GM20000 (cell line): ENCODE measurements at regions not wholly inside any gene's neighbourhood (a gene's known extent, or its start where the extent isn't known, plus 50 kb on each side); places are given as distances from the start of the nearest gene placed in this dataset.

ENCODE experiments used
- DNase-seq: peaks from one replicate; pipeline ENCODE4 v3.0.0; 2012; ENCODE audit warnings: low spot score
- CTCF ChIP-seq: IDR thresholded peaks from 2 replicates; pipeline ENCODE4 v1.5.1; 2012; ENCODE audit warnings: mild to moderate bottlenecking, control low read depth; ENCODE audit errors: extremely low read depth, missing control alignments

- no peak for DNase-seq
- no peak for TF ChIP-seq CTCF
These were observed 323.4 kb upstream of the CAMK1G start for GRCh38 chr1:209260136-209260535.

GRCh38 chr1:209262631-209263030, 320.9 kb upstream of the CAMK1G start:
- DNase-seq, result no peak
- TF ChIP-seq CTCF, result no peak

- no peak for TF ChIP-seq CTCF
- DNase-seq, result no peak
These were observed 318.2 kb upstream of the CAMK1G start for GRCh38 chr1:209265301-209265700.

GRCh38 chr1:209266590-209267205, 316.8 kb upstream of the CAMK1G start:
- no peak for TF ChIP-seq CTCF
- no peak for DNase-seq

GRCh38 chr1:209267968-209268367, 315.5 kb upstream of the CAMK1G start:
- no peak for DNase-seq
- no peak for TF ChIP-seq CTCF

- no peak for TF ChIP-seq CTCF
- no peak for DNase-seq
These were observed 315.0 kb upstream of the CAMK1G start for GRCh38 chr1:209268479-209268878.

GRCh38 chr1:209276321-209276720, 307.2 kb upstream of the CAMK1G start:
- TF ChIP-seq CTCF, result no peak
- no peak for DNase-seq
